H1 (cell line): ENCODE measurements at regions not wholly inside any gene's neighbourhood (a gene's known extent, or its start where the extent isn't known, plus 50 kb on each side); places are given as distances from the start of the nearest gene placed in this dataset.

Source experiments
- GABPA ChIP-seq: IDR thresholded peaks from 2 replicates; pipeline ENCODE4 v1.6.1; 2011; ENCODE audit warnings: mild to moderate bottlenecking, low read length, moderate library complexity, borderline replicate concordance; ENCODE audit not compliant: insufficient read depth
- POLR2AphosphoS5 ChIP-seq: IDR thresholded peaks from 2 replicates; pipeline ENCODE4 v1.6.1; 2011; ENCODE audit warnings: low read depth, low read length
- RXRA ChIP-seq: IDR thresholded peaks from 2 replicates; pipeline ENCODE4 v1.6.1; 2011; ENCODE audit warnings: low read depth, mild to moderate bottlenecking, low read length, moderate library complexity; ENCODE audit not compliant: insufficient read depth
- SRF ChIP-seq: IDR thresholded peaks from 2 replicates; pipeline ENCODE4 v1.6.1; 2011; ENCODE audit warnings: mild to moderate bottlenecking, low read depth, low read length, moderate library complexity
- TAF1 ChIP-seq: IDR thresholded peaks from 2 replicates; pipeline ENCODE4 v1.6.1; 2011; ENCODE audit warnings: mild to moderate bottlenecking, low read depth, low read length
- TF ChIP-seq, protein P1 (sequence below), 3 experiments: IDR thresholded peaks; 1 replicate in 2 of 3; 2 replicates in 1 of 3; pipeline versions ENCODE4 v1.5.1 to v1.6.1; 2011; ENCODE audit warnings: low read length in 3 of 3, mild to moderate bottlenecking in 3 of 3, inconsistent platforms in 2 of 3, low read depth in 1 of 3, moderate library complexity in 1 of 3; ENCODE audit not compliant: insufficient read depth in 1 of 3; ENCODE audit errors: control extremely low read depth in 1 of 3
- TF ChIP-seq, protein P2 (sequence below): IDR thresholded peaks from 2 replicates; pipeline ENCODE4 v1.6.1; 2012; ENCODE audit warnings: inconsistent platforms

DNA sequence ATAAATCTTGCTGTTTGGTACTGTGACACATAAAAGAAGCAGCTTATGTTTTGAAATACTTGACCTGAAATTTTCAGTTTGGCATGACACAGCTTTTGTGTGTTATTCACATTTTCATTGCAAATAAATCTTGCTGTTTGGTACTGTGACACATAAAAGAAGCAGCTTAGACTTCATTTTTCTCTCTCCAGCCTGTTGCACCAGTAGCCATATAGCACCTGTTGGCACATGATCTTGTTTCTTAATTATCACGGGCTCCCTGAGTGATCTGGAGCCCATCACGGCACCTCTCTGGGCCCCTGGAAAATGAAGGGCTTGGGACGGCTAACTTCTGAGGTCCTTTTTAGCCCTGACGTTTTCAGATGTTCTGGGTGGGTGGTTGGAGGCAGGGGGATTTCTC, 77.4 kb upstream of the SLCO3A1 start:
- TF ChIP-seq, protein P1, sequence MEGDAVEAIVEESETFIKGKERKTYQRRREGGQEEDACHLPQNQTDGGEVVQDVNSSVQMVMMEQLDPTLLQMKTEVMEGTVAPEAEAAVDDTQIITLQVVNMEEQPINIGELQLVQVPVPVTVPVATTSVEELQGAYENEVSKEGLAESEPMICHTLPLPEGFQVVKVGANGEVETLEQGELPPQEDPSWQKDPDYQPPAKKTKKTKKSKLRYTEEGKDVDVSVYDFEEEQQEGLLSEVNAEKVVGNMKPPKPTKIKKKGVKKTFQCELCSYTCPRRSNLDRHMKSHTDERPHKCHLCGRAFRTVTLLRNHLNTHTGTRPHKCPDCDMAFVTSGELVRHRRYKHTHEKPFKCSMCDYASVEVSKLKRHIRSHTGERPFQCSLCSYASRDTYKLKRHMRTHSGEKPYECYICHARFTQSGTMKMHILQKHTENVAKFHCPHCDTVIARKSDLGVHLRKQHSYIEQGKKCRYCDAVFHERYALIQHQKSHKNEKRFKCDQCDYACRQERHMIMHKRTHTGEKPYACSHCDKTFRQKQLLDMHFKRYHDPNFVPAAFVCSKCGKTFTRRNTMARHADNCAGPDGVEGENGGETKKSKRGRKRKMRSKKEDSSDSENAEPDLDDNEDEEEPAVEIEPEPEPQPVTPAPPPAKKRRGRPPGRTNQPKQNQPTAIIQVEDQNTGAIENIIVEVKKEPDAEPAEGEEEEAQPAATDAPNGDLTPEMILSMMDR (IDR thresholded peaks at IDR 0.05; ENCODE audit: control extremely low read depth in 1 of 3, insufficient read depth in 1 of 3, low read depth in 1 of 3, low read length in 3 of 3), result no peak
- TF ChIP-seq TAF1 (no peak), GABPA (no peak), SRF (no peak), RXRA (no peak), POLR2AphosphoS5 (no peak)
- TF ChIP-seq, protein P2, sequence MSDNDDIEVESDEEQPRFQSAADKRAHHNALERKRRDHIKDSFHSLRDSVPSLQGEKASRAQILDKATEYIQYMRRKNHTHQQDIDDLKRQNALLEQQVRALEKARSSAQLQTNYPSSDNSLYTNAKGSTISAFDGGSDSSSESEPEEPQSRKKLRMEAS, result no peak
